NAMALWA (cell line): ENCODE measurements at regions not wholly inside any gene's neighbourhood (a gene's known extent, or its start where the extent isn't known, plus 50 kb on each side); places are given as distances from the start of the nearest gene placed in this dataset.
"Not testable (repeated sequence)": the region's sequence is repeated elsewhere in the genome, so short reads cannot be mapped to it uniquely, and the experiment has no call there.

Source experiments
- DNase-seq: peaks from one replicate; pipeline ENCODE4 v3.0.0-alpha.2; 2015; ENCODE audit warnings: low spot score

DNA sequence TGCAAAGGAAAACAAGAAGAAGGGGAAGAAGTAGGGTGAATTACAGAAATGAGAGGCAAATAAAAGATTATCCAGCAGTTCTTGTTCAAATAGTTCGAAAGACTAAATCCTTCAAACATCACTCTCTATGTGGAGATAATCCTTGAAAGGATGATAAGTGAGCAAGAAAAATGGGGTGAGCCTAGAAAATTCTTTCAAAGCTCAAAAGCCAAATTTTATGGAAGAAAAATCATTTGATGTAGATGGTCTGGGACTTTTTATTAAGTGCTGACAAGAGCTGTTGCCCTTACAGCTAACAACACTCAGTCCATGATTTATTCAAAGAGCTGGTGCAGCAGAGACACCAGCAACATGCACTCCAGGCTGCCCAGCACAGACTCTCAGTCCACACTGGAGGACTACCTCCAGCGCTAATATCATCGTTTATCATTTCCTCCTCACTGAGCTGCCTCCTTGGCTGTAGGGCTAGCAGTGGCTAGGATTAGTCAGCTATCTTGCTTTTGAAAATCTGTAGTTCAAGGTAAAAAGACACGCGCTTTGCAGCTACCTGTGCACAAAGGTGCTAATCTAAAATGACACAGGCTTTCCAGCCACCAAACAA is 264.8 kb upstream of the KIF2A start:
- no peak for DNase-seq

DNA sequence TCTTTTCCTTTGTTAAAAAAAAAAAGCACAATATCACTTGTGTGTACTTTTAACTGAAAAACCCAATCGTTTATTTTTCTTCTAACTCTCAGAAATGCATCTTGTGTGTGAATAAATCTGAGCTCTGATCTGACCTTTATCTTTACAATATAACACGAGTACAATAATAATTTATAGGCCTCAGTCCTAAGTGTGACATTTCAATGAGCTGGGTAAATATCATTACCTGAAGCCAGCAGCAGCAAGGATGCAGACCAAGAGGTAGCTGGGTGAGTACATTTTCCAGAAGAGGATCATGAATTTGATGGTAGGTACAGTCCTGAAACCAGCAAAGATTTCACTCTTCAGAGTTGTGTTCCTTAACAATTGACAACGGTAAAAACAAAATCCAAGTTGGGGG is 264.0 kb upstream of the KIF2A start:
- no peak for DNase-seq

DNA sequence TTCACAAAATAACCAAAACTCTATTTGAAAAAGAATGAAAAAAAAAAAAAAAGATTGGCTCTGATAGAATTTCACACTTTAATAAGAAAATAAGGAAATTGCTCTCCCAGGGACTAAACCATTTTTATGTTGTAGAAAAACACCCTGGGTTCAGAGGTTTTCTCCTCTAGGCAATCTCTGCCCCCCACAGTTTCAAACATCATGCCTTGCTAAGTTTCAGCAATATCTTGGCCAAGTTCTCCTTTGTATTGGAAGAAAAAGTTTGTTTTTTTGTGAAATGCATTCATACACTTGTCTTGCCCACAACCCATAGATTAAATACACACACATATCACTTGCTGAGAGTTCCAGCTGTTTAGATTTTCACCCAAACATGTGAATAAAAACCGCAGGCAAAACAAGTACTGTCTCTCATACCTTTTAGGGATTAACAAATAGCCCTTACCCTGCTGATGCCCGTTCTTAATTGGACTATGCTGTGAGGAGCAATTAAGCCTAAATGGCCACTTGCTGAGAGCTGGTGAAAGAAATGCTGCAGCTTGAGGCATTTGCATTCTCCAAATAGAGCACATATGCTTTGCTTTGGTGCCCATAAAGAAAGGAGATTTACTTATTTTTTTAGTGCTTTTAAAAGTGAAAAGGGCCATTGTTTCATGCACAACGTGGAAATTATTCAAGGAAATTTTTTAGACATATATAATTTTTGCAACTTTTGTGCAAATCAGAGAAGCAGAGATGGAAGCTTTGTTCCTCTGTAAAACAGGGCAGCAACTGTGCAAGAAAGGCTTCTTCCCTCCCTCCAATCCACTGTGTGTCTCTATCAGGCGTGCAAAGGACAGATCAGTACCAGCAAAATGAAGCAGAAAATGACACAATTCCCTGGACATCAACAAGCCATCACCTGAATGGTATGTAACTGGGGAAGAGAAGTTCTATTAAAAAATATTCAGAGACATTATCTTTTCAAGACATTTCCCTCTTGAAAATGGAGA is 262.4 kb upstream of the KIF2A start:
- DNase-seq, result no peak

DNA sequence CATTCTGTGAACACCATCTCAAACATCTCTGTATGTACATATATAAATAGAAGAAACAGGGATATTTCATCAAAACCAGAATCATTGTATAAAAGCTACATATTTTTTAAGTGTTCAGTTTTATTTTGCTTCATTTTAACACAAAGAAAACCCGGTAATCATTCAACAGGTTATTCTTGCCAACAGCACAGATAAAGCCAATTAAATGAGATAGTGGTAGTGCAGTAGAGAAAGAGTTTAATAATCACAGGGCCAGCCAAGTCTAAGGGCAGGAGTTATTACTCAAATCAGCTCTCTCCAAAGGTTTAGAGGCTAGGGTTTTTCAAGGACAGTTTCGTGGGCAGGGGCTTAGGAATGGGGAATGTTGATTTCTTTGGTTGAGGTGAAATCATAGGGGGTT is 261.0 kb upstream of the KIF2A start:
- DNase-seq, result no peak

DNA sequence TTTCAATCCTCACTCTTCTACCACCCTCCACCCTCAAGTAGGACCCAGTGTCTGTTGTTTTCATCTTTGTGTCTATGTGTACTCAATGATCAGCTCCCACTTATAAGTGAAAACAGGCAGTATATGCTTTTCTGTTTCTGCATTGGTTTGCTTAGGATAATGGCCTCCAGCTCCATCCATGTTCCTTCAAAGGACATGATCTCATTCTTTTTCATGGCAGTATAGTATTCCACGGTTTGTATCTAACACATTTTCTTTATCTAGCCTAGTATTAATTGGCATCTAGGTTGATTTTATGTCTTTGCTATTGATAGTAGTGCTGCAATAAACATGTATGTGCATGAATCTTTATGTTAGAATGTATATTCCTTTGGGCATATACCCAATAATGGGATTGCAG is 259.8 kb upstream of the KIF2A start:
- DNase-seq, result no peak

DNA sequence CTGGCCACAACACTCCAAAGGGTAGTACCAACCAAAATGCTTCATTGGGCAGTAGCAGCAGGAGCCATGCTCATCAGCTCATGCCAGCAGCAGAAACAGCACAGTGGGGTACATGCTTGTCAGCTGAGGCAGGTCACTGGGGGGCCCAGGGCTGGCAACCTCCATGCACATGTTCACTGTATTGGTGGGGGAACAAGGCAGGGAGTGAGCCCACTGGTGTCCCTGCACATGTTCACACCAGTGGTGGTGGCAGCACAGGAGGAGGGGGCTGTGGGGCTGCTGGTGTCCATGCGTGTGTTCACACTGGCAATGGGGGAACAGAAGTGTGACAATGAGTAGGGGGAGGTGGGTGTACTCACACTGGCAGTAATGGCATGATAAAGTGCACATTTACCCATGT is 254.3 kb upstream of the KIF2A start:
- no peak for DNase-seq

DNA sequence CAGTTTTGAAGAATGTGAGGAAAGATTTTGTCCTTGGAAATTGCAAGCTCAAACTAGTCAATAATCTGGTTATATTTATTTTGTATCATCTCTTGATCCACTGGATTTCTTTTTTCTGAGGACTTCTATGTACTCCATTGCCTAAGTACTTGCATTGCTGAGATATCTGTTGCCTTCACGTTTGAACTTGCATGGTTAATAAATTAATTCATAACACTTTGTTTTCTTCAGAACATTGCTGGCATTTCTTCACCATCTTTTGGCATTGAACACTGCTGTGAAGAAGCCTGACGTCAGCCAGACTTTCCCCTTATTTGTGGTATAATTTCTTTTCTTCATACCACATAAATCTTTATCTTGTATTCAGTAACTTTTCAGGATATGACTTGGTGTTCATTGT is 246.0 kb upstream of the KIF2A start:
- DNase-seq, result no peak

DNA sequence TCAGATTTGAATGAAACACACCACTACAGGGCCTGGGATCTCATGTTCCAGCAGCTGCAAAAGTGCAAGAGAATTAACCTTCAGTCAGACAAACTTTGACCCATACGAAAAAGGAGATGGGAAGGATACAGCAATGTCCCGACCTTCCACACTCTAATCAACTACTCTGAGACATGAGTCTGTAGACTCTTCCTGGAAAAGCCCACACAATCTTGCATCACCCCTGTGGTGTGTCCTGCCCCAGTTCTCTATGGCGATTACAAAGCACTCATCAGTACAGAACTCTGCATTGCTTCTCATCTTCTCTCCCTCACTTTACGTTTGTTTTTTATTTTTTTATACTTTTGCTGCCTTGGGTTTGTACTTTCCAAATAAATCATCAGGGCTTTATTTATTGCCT is 241.0 kb upstream of the KIF2A start:
- DNase-seq, result no peak

DNA sequence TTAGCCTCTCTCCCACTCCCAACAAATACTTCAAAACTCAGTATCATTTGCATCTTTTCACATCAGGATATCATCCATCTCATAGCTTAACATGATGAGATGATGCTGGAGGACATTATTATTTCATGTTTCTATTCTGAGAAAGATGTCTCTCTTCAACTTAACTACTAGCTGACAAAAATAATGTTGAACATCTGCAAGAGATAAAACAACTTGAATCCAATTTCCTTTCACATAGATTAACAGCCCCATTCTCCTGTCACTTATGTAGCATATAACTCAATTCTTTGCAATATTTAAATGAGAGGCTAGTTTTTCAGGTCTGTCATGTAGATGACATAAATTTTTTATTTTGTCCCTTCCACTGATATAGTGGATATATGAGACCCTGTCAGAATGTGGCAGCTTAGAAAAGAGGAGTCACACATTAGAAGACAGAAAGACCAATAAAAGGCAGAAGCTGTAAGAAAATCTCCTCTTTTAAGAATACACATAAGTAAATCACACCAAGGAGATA is 239.2 kb upstream of the KIF2A start:
- no peak for DNase-seq

DNA sequence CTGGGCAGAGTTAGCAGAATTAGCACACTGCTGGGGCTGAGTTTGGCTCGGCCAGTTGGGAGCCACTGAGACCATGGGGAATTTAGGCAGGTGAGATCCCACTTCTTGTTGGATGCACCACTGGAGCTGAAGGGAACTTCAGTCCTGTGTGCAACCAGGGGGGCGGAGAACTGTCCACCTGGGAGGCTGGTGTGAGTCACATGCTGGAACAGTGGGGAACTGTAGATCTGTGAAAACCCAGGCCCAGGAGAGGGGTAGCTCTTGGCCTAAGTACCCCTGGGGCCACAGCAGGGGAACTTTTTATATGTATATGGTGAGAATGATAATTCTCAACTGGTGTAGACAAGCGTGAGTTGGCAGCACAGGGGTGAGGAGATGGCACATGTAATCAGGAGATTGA is 237.5 kb upstream of the KIF2A start:
- no peak for DNase-seq

DNA sequence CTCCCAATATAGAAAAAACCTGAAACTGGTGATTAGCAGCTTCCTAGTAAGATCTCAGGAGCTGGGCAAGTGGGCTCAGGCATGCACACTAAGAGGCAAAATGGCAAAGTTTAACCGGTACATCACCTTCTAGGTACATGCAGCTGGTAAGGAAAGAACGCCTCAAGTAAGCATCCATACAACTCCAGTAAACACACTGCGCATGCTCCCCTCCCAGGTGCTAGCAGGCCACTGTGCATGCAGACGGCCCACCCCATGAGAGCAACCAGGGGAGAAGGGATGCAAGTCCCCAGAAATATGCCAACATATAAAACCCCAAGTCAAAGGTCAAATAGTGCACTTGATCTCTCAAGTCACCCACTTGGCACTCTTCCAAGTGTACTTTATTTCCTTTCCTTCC is 228.6 kb upstream of the KIF2A start:
- no peak for DNase-seq

DNA sequence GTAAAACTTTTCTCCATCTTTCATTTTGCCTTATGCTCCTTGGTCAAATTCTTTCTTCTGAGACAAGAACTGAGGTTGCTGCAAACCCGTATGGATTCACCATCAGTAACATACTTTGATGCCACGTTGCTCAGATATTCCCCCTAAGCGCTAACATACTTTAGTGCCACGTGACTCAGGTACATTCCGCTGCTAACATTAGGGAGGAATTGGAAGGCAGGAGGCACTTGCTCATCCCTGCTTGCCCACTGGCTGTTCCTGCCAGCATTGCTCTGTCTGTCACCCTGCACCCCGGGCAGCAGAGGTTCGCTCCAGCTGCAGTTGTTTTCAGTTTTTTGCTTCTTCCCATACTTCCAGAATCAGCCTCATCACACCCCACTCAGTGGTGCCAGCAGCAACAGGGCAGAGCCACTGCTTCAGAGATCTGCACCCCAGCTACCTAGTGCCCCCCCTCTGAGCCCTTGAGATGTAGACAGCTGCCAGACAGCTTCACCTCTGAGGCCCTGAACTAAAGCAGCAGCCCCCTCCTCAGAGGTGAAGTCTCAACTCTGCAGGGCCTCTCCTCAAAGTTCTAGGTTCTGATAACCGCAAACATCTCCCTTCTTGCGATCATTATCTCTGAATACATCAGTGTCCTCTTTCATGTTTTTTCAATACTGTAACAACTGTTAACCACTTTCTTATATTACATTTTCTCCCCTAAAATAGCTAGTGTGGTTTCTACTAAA is 228.0 kb upstream of the KIF2A start:
- no peak for DNase-seq

DNA sequence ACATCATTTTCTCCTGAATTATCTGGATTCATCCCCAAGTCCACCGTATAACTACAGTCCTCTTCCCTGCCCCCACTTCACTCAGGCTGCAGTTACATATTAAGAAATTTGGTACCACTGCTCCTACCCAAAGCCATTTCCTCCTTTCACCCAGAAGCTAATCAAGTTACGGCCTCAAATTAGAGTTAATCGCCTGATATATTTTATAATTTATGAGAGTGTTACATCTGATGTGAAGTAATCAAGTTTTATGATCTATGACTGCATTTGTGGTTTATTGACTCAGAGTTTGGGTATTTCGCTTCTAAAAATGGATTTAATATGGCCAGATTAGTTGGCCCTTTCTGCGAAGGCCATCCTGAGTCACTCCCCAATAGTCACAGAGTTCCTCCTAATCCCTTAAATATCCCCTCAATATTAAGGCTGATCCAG is 223.6 kb upstream of the KIF2A start:
- DNase-seq, result no peak

DNA sequence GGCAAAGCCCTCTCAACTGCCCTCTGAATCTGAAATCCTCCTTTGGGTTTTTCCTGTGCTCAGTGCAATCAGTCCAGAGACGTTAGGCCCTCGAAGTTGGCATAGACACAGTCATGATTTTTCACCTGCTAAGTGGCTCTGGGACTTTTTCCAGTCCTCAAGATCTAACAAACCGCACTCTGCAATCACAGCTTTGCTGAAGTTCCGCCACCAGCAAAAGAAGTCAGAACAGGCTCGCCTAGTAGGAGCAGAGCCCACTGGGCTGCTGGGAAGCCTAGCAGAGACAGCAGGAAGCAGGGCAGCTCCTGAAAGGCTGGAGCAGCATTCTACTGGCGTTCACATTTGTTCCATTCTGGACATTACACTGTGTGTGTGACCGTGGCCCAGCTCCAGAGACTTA is 222.8 kb upstream of the KIF2A start:
- no peak for DNase-seq

DNA sequence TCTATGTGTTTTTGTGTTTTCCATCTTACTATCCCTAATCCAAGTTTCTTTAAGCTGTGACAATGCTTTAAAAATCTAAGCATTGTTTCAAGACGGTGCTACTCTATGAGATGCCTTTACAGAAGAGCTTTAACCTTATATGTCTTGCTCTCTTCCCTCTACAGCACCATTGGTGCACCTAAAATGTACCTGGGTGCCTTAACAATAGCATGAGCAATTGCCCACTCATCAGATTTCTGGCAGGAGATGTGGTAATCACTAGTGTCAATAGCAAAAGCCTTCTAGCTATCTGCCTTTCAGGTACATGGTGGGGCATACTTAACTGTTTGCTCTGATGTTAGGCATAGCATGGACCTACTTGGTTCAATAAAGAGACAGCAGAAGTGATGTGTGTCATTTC is 222.3 kb upstream of the KIF2A start:
- DNase-seq, result no peak

DNA sequence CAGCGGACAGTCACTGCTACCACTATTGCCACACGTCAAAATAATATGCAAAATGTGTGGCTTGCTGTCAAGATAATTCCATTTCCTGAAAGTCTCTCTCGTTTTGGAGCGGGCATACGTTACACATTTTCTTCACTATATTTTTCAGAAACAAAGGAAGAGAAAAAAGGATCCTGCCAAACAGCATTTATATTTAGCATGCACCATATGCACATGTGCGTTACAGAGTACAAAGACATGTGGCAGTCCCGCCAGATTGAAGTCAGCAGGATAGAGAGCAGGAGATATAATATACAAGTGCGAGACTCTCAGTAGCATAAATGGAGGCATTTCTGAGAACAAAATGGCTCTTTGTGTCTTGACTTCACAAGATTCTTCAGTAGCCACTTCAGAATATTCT is 221.6 kb upstream of the KIF2A start:
- DNase-seq, result no peak

DNA sequence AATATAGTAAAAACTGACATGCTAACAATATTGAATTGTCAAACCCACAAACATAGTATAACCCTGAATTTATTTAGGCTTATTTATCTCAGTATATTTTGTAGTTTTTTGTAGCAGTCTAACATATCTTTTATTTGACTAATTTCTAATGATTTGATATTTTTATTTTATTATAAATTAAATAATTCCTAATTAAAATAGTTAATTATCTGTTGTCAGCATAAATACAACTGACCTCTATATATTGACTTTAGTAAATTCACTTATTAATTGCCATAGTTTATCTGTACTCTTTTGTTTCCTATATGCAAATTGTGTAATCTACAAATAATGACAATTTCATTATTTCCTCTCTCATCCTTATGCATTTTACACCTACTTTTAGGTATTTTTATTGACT is 215.1 kb upstream of the KIF2A start:
- no peak for DNase-seq

DNA sequence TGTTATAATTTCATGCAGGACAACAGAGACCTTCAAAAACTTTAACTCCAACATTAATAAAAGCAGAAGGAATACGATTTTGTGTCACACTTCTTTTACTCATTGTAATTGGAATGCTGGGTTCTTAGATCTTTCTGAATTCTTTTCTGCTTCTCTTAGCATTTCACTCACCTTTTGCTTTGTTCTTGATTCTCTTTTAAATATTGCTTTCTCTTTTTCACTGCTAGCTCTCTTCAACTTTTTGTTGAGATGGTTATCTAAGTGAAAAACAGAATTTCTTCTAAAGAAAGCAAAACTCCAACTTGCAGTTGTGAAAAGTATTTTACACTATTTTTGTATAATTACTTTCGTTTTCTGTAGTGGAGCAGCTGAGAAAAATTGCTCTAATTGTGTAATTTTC is 212.6 kb upstream of the KIF2A start:
- DNase-seq, result no peak

DNA sequence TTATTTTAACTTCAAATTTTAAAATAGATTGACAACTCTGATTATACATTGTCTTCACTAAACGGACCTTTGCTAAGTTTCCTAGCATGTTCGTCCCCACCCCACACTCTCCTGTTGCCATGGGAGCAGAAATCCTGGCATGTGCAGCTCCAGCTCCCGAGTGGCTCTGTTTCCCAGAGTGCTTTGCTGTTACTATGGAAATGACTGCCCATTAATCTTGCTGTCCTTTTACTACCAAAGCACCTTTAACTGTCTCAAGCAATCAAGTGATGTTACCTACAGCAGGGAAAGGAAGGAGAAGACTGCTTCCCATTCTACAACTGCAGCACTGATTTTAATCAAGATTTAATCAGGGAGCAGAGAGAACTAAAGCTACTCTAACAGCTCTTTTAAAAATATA is 212.0 kb upstream of the KIF2A start:
- DNase-seq, result no peak

DNA sequence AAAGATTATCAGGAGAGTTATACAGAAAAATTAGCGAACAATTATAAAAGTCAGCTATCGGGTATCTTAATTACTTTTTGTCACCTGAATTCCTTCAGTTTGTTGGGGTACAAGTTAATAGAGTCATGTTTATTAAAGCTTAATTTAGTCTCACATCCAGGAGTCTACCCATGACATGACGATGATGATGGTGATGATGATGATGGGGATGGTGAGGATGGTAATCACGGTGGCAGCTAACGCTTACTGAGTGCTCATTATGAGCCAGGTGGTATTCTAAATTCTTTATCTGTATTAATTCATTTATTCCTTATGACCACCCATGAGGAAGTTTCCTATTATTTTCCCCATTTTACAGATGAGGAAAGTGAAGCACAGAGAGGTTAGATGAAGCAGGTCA is 208.6 kb upstream of the KIF2A start:
- DNase-seq, result no peak

DNA sequence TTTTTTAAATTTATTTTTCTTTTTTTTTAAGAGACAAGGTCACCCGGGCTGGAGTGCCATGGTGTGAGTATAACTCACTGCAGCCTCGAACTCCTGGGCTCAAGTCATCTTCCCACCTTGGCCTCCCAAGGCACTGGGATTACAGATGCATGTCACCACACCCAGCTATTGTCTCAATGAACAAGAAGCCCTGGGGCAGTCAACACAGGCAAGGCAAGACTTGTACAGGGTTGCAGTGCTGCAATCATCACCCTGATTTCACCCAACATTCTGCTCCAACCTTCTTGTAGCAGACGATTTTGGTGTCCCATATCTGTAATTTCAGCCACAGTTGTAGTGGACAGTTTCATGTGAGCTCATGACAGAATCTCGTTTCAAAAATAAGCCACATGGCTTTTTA is 205.8 kb upstream of the KIF2A start:
- no peak for DNase-seq

DNA sequence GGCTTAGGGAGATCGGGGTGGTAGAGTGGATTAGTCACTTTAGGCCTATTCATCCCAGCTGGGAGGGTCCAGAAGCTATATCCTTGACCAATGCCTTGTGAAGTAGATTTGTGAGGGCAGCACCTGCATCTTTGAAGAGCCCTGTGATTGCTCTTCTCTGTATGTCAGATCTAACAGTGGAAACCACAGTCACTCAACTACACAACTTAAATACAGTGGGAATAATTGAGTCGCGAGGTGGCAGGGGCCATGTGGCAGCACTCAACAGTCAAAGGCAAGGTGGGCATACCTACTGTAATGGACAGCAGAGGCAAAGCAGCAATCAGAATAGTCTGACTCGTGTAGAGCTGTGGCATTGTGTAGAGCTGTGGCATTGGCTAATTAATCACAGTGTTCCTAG is 202.1 kb upstream of the KIF2A start:
- DNase-seq, result not testable (repeated sequence)

DNA sequence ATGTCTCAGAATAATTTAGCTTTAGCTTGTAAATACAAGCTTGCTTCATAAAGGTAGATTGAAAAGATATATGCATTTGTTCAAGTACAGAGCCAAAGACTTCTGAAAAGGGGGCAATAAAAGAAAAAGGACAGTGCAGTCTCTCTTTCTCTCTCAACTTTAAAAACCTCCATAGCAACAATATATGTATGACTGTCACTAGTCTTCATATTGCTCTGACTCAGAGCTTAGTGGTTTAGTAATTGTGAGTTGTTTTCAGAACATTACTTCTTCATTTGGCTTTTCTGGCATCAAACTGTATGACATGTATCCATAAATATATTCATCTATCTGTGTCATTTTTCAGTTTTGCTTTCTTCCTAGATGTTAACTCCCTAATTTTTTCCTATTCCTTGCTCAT is 194.6 kb upstream of the KIF2A start:
- DNase-seq, result no peak
